ENCODE measurements at regions not wholly inside any gene's neighbourhood (a gene's known extent, or its start where the extent isn't known, plus 50 kb on each side); places are given as distances from the start of the nearest gene placed in this dataset.
"Not testable (repeated sequence)": the region's sequence is repeated elsewhere in the genome, so short reads cannot be mapped to it uniquely, and the experiment has no call there.

- no peak overlapping the region for H3K4me3 Mint-ChIP-seq
- peaks cover 14% of the 10 kb centered on the region for H3K9me3 Mint-ChIP-seq (ENCODE audit: low read depth)
Observed at GRCh38 chr9:7592321-7593316, 207.0 kb downstream of the DMAC1 start.

GRCh38 chr9:7591501-7591900 is 208.1 kb downstream of the DMAC1 start:
- Mint-ChIP-seq H3K36me3 (peaks cover 24% of the 10 kb centered on the region), H3K27ac (no peak overlapping the region), H3K27me3 (no peaks in the 10 kb centered on the region), H3K9me3 (ENCODE audit: low read depth) (peaks cover 14% of the 10 kb centered on the region), H3K4me1 (ENCODE audit: low read depth) (no peaks in the 10 kb centered on the region), H3K4me3 (no peak overlapping the region)

More at GRCh38 chr9:7592321-7593316, 207.0 kb downstream of the DMAC1 start:
- Mint-ChIP-seq H3K27ac (no peak overlapping the region), H3K4me1 (ENCODE audit: low read depth) (no peaks in the 10 kb centered on the region), H3K27me3 (no peaks in the 10 kb centered on the region), H3K36me3 (peaks cover 22% of the 10 kb centered on the region)

- H3K4me3 Mint-ChIP-seq, result no peak overlapping the region
- no peaks in the 10 kb centered on the region for H3K27me3 Mint-ChIP-seq
- H3K9me3 Mint-ChIP-seq (ENCODE audit: low read depth), result no peaks in the 10 kb centered on the region
Observed at GRCh38 chr9:7580568-7580967, 219.0 kb downstream of the DMAC1 start.

GRCh38 chr9:7579351-7579750 is 220.2 kb downstream of the DMAC1 start:
- Mint-ChIP-seq H3K36me3 (no peaks in the 10 kb centered on the region), H3K9me3 (ENCODE audit: low read depth) (no peaks in the 10 kb centered on the region), H3K4me1 (ENCODE audit: low read depth) (no peaks in the 10 kb centered on the region), H3K4me3 (no peak overlapping the region), H3K27ac (no peak overlapping the region), H3K27me3 (no peaks in the 10 kb centered on the region)

More at GRCh38 chr9:7580568-7580967, 219.0 kb downstream of the DMAC1 start:
- H3K4me1 Mint-ChIP-seq (ENCODE audit: low read depth), result no peaks in the 10 kb centered on the region
- no peak overlapping the region for H3K27ac Mint-ChIP-seq
- H3K36me3 Mint-ChIP-seq, result no peaks in the 10 kb centered on the region

- Mint-ChIP-seq H3K4me1 (ENCODE audit: low read depth) (no peaks in the 10 kb centered on the region), H3K4me3 (no peak overlapping the region), H3K27ac (no peak overlapping the region), H3K9me3 (ENCODE audit: low read depth) (no peaks in the 10 kb centered on the region), H3K36me3 (no peaks in the 10 kb centered on the region), H3K27me3 (no peaks in the 10 kb centered on the region)
Observed at GRCh38 chr9:7578951-7579350, 220.6 kb downstream of the DMAC1 start.

GRCh38 chr9:7570107-7570720 is 229.4 kb downstream of the DMAC1 start:
- Mint-ChIP-seq H3K9me3 (ENCODE audit: low read depth) (no peaks in the 10 kb centered on the region), H3K4me1 (ENCODE audit: low read depth) (no peaks in the 10 kb centered on the region), H3K27me3 (peaks cover 2% of the 10 kb centered on the region), H3K27ac (no peak overlapping the region), H3K4me3 (no peak overlapping the region), H3K36me3 (no peaks in the 10 kb centered on the region)

GRCh38 chr9:7567687-7568086 is 231.9 kb downstream of the DMAC1 start:
- Mint-ChIP-seq H3K27me3 (peaks cover 2% of the 10 kb centered on the region), H3K27ac (no peak overlapping the region), H3K4me3 (no peak overlapping the region), H3K4me1 (ENCODE audit: low read depth) (no peaks in the 10 kb centered on the region), H3K36me3 (no peaks in the 10 kb centered on the region), H3K9me3 (ENCODE audit: low read depth) (no peaks in the 10 kb centered on the region)

GRCh38 chr9:7561527-7562080 is 238.0 kb downstream of the DMAC1 start:
- H3K4me1 Mint-ChIP-seq (ENCODE audit: low read depth), result no peaks in the 10 kb centered on the region
- no peaks in the 10 kb centered on the region for H3K9me3 Mint-ChIP-seq (ENCODE audit: low read depth)
- no peaks in the 10 kb centered on the region for H3K27me3 Mint-ChIP-seq
- H3K27ac Mint-ChIP-seq, result no peak overlapping the region
- no peaks in the 10 kb centered on the region for H3K36me3 Mint-ChIP-seq
- no peak overlapping the region for H3K4me3 Mint-ChIP-seq

GRCh38 chr9:7560669-7561305 is 238.8 kb downstream of the DMAC1 start:
- H3K27ac Mint-ChIP-seq, result no peak overlapping the region
- H3K27me3 Mint-ChIP-seq, result no peaks in the 10 kb centered on the region
- no peaks in the 10 kb centered on the region for H3K36me3 Mint-ChIP-seq
- H3K4me3 Mint-ChIP-seq, result no peak overlapping the region
- H3K4me1 Mint-ChIP-seq (ENCODE audit: low read depth), result no peaks in the 10 kb centered on the region
- H3K9me3 Mint-ChIP-seq (ENCODE audit: low read depth), result no peaks in the 10 kb centered on the region

- Mint-ChIP-seq H3K27me3 (no peaks in the 10 kb centered on the region), H3K36me3 (no peaks in the 10 kb centered on the region), H3K4me3 (no peak overlapping the region), H3K4me1 (ENCODE audit: low read depth) (no peaks in the 10 kb centered on the region), H3K9me3 (ENCODE audit: low read depth) (peaks cover 4% of the 10 kb centered on the region), H3K27ac (no peak overlapping the region)
Observed at GRCh38 chr9:7554699-7555098, 244.9 kb downstream of the DMAC1 start.

GRCh38 chr9:7552706-7553105 is 246.9 kb downstream of the DMAC1 start:
- H3K4me3 Mint-ChIP-seq; H3K27ac Mint-ChIP-seq; H3K9me3 Mint-ChIP-seq (ENCODE audit: low read depth); H3K27me3 Mint-ChIP-seq; H3K36me3 Mint-ChIP-seq; H3K4me1 Mint-ChIP-seq (ENCODE audit: low read depth): not testable (repeated sequence)

GRCh38 chr9:7549249-7549648 is 250.3 kb downstream of the DMAC1 start:
- H3K27ac Mint-ChIP-seq, result no peak overlapping the region
- H3K27me3 Mint-ChIP-seq, result peaks cover 5% of the 10 kb centered on the region
- peaks cover 4% of the 10 kb centered on the region for H3K9me3 Mint-ChIP-seq (ENCODE audit: low read depth)
- no peak overlapping the region for H3K4me3 Mint-ChIP-seq
- H3K4me1 Mint-ChIP-seq (ENCODE audit: low read depth), result no peaks in the 10 kb centered on the region
- no peaks in the 10 kb centered on the region for H3K36me3 Mint-ChIP-seq

GRCh38 chr9:7546261-7546660 is 253.3 kb downstream of the DMAC1 start:
- Mint-ChIP-seq H3K36me3 (no peaks in the 10 kb centered on the region), H3K27ac (no peak overlapping the region), H3K4me3 (no peak overlapping the region), H3K9me3 (ENCODE audit: low read depth) (no peaks in the 10 kb centered on the region), H3K27me3 (peaks cover 5% of the 10 kb centered on the region), H3K4me1 (ENCODE audit: low read depth) (no peaks in the 10 kb centered on the region)

- Mint-ChIP-seq H3K27me3 (peaks cover 5% of the 10 kb centered on the region), H3K4me1 (ENCODE audit: low read depth) (no peaks in the 10 kb centered on the region), H3K36me3 (no peaks in the 10 kb centered on the region), H3K27ac (no peak overlapping the region), H3K4me3 (no peak overlapping the region), H3K9me3 (ENCODE audit: low read depth) (no peaks in the 10 kb centered on the region)
Observed at GRCh38 chr9:7545371-7546165, 254.0 kb downstream of the DMAC1 start.

All from activated naive CD8-positive, alpha-beta T cell (primary cell).